Mesenteric fat pad (tissue), 1 donor: ENCODE measurements at regions not wholly inside any gene's neighbourhood (a gene's known extent, or its start where the extent isn't known, plus 50 kb on each side); places are given as distances from the start of the nearest gene placed in this dataset.
"Not testable (repeated sequence)": the region's sequence is repeated elsewhere in the genome, so short reads cannot be mapped to it uniquely, and the experiment has no call there.

Experiments
- DNase-seq: peaks from one replicate; pipeline ENCODE4 v3.0.0-alpha.2; 2020; ENCODE audit warnings: low spot score
- donor health status: DM: yes; HTN: yes; CAD: no.

- peak; percentile 55 for DNase-seq
Measured at GRCh38 chr22:25452116-25452700, 112.3 kb upstream of the GRK3 start.

- peak; percentile 45 for DNase-seq
Measured at GRCh38 chr22:25453058-25453457, 111.4 kb upstream of the GRK3 start.

- DNase-seq, result no peak
Measured at GRCh38 chr22:25453557-25453956, 110.9 kb upstream of the GRK3 start.

- DNase-seq, result not testable (repeated sequence)
Measured at GRCh38 chr22:25456300-25457043, 108.0 kb upstream of the GRK3 start.

GRCh38 chr22:25458631-25459030 is 105.8 kb upstream of the GRK3 start:
- peak; percentile 72 for DNase-seq

GRCh38 chr22:25460682-25461081 is 103.8 kb upstream of the GRK3 start:
- peak; percentile 18 for DNase-seq

GRCh38 chr22:25461301-25461700 is 103.2 kb upstream of the GRK3 start:
- DNase-seq, result peak; percentile 16

GRCh38 chr22:25462474-25463346 is 101.8 kb upstream of the GRK3 start:
- peak; percentile 92 for DNase-seq

GRCh38 chr22:25463347-25463628 is 101.2 kb upstream of the GRK3 start:
- DNase-seq, result peak; percentile 57

- not testable (repeated sequence) for DNase-seq
Measured at GRCh38 chr22:25464326-25464725, 100.1 kb upstream of the GRK3 start.

- no peak for DNase-seq
Measured at GRCh38 chr22:25465949-25466348, 98.5 kb upstream of the GRK3 start.

- no peak for DNase-seq
Measured at GRCh38 chr22:25472382-25472781, 92.1 kb upstream of the GRK3 start.

- no peak for DNase-seq
Measured at GRCh38 chr22:25475257-25476022, 89.0 kb upstream of the GRK3 start.

GRCh38 chr22:25477358-25477757 is 87.1 kb upstream of the GRK3 start:
- DNase-seq, result no peak

GRCh38 chr22:25478111-25478510 is 86.4 kb upstream of the GRK3 start:
- DNase-seq, result peak; percentile 39

- no peak for DNase-seq
Measured at GRCh38 chr22:25478528-25478927, 85.9 kb upstream of the GRK3 start.

- DNase-seq, result peak; percentile 2
Measured at GRCh38 chr22:25480868-25481267, 83.6 kb upstream of the GRK3 start.

GRCh38 chr22:25482091-25482760 is 82.2 kb upstream of the GRK3 start:
- peak; percentile 28 for DNase-seq

GRCh38 chr22:25482868-25483639 is 81.4 kb upstream of the GRK3 start:
- DNase-seq, result no peak

- no peak for DNase-seq
Measured at GRCh38 chr22:25483931-25484330, 80.5 kb upstream of the GRK3 start.
